ENCODE measurements at regions not wholly inside any gene's neighbourhood (a gene's known extent, or its start where the extent isn't known, plus 50 kb on each side); places are given as distances from the start of the nearest gene placed in this dataset.
A peak's percentile ranks its signal among the peaks of the same experiment; 100 is the strongest.

- DNase-seq (ENCODE audit: low spot score), result no peak
- H3K4me2 ChIP-seq, result no peak overlapping the region
- WGBS (ENCODE audit: low lambda C conversion rate, missing lambda C conversion rate), result 93% methylated on average over 1 of the region's 1 CpG
Observed at GRCh38 chr14:87873741-87874140, 119.2 kb downstream of the GALC start.

GRCh38 chr14:87869619-87870583 lies 123.1 kb downstream of the GALC start:
- peak; percentile 23 for DNase-seq (ENCODE audit: low spot score)
- Histone ChIP-seq H3K4me2 (no peak overlapping the region), H2AFZ (no peak overlapping the region), H3K27ac (peak overlapping the region; percentile 18), H3K4me1 (ENCODE audit: insufficient read depth) (peaks cover 3% of the 10 kb centered on the region), H3K9me3 (ENCODE audit: low read depth) (no peaks in the 10 kb centered on the region), H3K36me3 (replicated peaks; ENCODE audit: insufficient read depth, low read depth) (no peaks in the 10 kb centered on the region), H3K27me3 (no peaks in the 10 kb centered on the region), H3K9me2 (replicated peaks; ENCODE audit: insufficient read depth) (no peaks in the 10 kb centered on the region), H3K4me3 (no peak overlapping the region), H3K79me2 (no peaks in the 10 kb centered on the region), H4K20me1 (ENCODE audit: insufficient read depth, poor library complexity, severe bottlenecking) (no peaks in the 10 kb centered on the region)
- WGBS (ENCODE audit: low lambda C conversion rate, missing lambda C conversion rate), result 80% methylated on average over 4 of the region's 4 CpGs
- no peak for TF ChIP-seq EZH2phosphoT487 (IDR thresholded peaks at IDR 0.05; ENCODE audit: low read depth, severe bottlenecking, unreplicated experiment)
- TF ChIP-seq CTCF (IDR thresholded peaks at IDR 0.05; ENCODE audit: poor library complexity), result no peak
- no peak for TF ChIP-seq EZH2 (IDR thresholded peaks at IDR 0.05; ENCODE audit: borderline replicate concordance)

More at GRCh38 chr14:87873741-87874140, 119.2 kb downstream of the GALC start:
- H3K9me3 ChIP-seq (ENCODE audit: low read depth), result no peaks in the 10 kb centered on the region
- H3K27me3 ChIP-seq, result no peaks in the 10 kb centered on the region
- TF ChIP-seq CTCF (IDR thresholded peaks at IDR 0.05; ENCODE audit: poor library complexity) (no peak), EZH2 (IDR thresholded peaks at IDR 0.05; ENCODE audit: borderline replicate concordance) (no peak), EZH2phosphoT487 (IDR thresholded peaks at IDR 0.05; ENCODE audit: low read depth, severe bottlenecking, unreplicated experiment) (no peak)
- no peaks in the 10 kb centered on the region for H3K9me2 ChIP-seq (replicated peaks; ENCODE audit: insufficient read depth)
- no peak overlapping the region for H3K27ac ChIP-seq
- H4K20me1 ChIP-seq (ENCODE audit: insufficient read depth, poor library complexity, severe bottlenecking), result no peaks in the 10 kb centered on the region
- no peak overlapping the region for H3K4me3 ChIP-seq
- no peaks in the 10 kb centered on the region for H3K36me3 ChIP-seq (replicated peaks; ENCODE audit: insufficient read depth, low read depth)
- no peak overlapping the region for H2AFZ ChIP-seq
- H3K4me1 ChIP-seq (ENCODE audit: insufficient read depth), result peaks cover 3% of the 10 kb centered on the region
- H3K79me2 ChIP-seq, result no peaks in the 10 kb centered on the region

- TF ChIP-seq EZH2phosphoT487 (IDR thresholded peaks at IDR 0.05; ENCODE audit: low read depth, severe bottlenecking, unreplicated experiment) (no peak), EZH2 (IDR thresholded peaks at IDR 0.05; ENCODE audit: borderline replicate concordance) (no peak), CTCF (IDR thresholded peaks at IDR 0.05; ENCODE audit: poor library complexity) (no peak)
- no peaks in the 10 kb centered on the region for H3K9me2 ChIP-seq (replicated peaks; ENCODE audit: insufficient read depth)
- peaks cover 3% of the 10 kb centered on the region for H3K4me1 ChIP-seq (ENCODE audit: insufficient read depth)
- WGBS (ENCODE audit: low lambda C conversion rate, missing lambda C conversion rate), result 71% methylated on average over 3 of the region's 3 CpGs
- no peaks in the 10 kb centered on the region for H3K79me2 ChIP-seq
- H3K9me3 ChIP-seq (ENCODE audit: low read depth), result no peaks in the 10 kb centered on the region
- H3K27me3 ChIP-seq, result no peaks in the 10 kb centered on the region
- no peaks in the 10 kb centered on the region for H3K36me3 ChIP-seq (replicated peaks; ENCODE audit: insufficient read depth, low read depth)
- no peak overlapping the region for H3K27ac ChIP-seq
- no peak overlapping the region for H3K4me3 ChIP-seq
- no peak for DNase-seq (ENCODE audit: low spot score)
- H3K4me2 ChIP-seq, result no peak overlapping the region
- no peaks in the 10 kb centered on the region for H4K20me1 ChIP-seq (ENCODE audit: insufficient read depth, poor library complexity, severe bottlenecking)
- H2AFZ ChIP-seq, result no peak overlapping the region
Observed at GRCh38 chr14:87868920-87869319, 124.1 kb downstream of the GALC start.

Measured in hepatocyte (in vitro differentiated cells).